ENCODE measurements at regions not wholly inside any gene's neighbourhood (a gene's known extent, or its start where the extent isn't known, plus 50 kb on each side); places are given as distances from the start of the nearest gene placed in this dataset.

GRCh38 chrX:7399373-7399772, 251.4 kb upstream of the PUDP start:
- no peak for TF ChIP-seq POLR2A (IDR thresholded peaks at IDR 0.05)
- no peak for TF ChIP-seq CTCF (IDR thresholded peaks at IDR 0.05)

Data from esophagus squamous epithelium (tissue), 4 donors.